ENCODE measurements at regions not wholly inside any gene's neighbourhood (a gene's known extent, or its start where the extent isn't known, plus 50 kb on each side); places are given as distances from the start of the nearest gene placed in this dataset.

GRCh38 chr4:45931154-45931553 lies 192.7 kb downstream of the GABRG1 start:
- Histone ChIP-seq H3K9me3 (no peaks in the 10 kb centered on the region), H3K4me1 (no peaks in the 10 kb centered on the region), H3K27me3 (no peaks in the 10 kb centered on the region), H3K36me3 (no peaks in the 10 kb centered on the region), H3K27ac (no peak overlapping the region), H3K4me3 (no peak overlapping the region)
- TF ChIP-seq EP300 (IDR thresholded peaks at IDR 0.05), result no peak
- TF ChIP-seq POLR2AphosphoS5 (IDR thresholded peaks at IDR 0.05), result no peak
- no peak for TF ChIP-seq POLR2A (IDR thresholded peaks at IDR 0.05)
- intact Hi-C loops (cut with DNase I; ENCODE audit: low total_unique reads), result no loop called here
- 35 to 43% (median 39%) methylated on average over 1 of the region's 1 CpG for WGBS, 5 donors
- DNase-seq, result no peak

DNA sequence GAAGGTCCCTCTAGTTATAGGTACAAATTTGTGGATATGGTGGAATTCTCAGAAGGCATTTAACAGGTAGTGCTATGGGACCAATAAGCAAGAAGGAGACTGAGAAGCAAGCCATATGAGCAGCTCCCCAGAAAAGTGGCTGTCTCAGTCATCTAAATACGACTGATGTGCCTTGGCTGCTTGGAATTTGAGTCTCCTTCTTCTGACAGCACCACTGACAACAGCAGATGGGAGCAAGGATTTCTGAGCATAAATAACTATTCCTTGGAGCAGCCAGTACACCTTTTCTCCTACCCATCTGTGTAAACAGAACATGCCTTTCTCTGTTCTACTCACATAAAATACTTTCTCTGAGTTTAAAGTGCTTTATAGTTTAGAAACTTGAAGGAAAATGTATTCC lies 196.2 kb downstream of the GABRG1 start:
- 48 to 73% (median 65%) methylated on average over 1 of the region's 1 CpG for WGBS, 5 donors
- H3K27ac ChIP-seq, result no peak overlapping the region
- DNase-seq, result no peak
- H3K36me3 ChIP-seq, result no peaks in the 10 kb centered on the region
- no peaks in the 10 kb centered on the region for H3K9me3 ChIP-seq
- H3K4me1 ChIP-seq, result no peaks in the 10 kb centered on the region
- no peak for TF ChIP-seq EP300 (IDR thresholded peaks at IDR 0.05)
- no peak for TF ChIP-seq POLR2A (IDR thresholded peaks at IDR 0.05)
- TF ChIP-seq, protein P1, sequence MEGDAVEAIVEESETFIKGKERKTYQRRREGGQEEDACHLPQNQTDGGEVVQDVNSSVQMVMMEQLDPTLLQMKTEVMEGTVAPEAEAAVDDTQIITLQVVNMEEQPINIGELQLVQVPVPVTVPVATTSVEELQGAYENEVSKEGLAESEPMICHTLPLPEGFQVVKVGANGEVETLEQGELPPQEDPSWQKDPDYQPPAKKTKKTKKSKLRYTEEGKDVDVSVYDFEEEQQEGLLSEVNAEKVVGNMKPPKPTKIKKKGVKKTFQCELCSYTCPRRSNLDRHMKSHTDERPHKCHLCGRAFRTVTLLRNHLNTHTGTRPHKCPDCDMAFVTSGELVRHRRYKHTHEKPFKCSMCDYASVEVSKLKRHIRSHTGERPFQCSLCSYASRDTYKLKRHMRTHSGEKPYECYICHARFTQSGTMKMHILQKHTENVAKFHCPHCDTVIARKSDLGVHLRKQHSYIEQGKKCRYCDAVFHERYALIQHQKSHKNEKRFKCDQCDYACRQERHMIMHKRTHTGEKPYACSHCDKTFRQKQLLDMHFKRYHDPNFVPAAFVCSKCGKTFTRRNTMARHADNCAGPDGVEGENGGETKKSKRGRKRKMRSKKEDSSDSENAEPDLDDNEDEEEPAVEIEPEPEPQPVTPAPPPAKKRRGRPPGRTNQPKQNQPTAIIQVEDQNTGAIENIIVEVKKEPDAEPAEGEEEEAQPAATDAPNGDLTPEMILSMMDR (IDR thresholded peaks at IDR 0.05), result no peak
- TF ChIP-seq POLR2AphosphoS5 (IDR thresholded peaks at IDR 0.05), result no peak
- intact Hi-C loops (cut with DNase I; ENCODE audit: low total_unique reads), result no loop called here
- no peak overlapping the region for H3K4me3 ChIP-seq
- no peaks in the 10 kb centered on the region for H3K27me3 ChIP-seq

DNA sequence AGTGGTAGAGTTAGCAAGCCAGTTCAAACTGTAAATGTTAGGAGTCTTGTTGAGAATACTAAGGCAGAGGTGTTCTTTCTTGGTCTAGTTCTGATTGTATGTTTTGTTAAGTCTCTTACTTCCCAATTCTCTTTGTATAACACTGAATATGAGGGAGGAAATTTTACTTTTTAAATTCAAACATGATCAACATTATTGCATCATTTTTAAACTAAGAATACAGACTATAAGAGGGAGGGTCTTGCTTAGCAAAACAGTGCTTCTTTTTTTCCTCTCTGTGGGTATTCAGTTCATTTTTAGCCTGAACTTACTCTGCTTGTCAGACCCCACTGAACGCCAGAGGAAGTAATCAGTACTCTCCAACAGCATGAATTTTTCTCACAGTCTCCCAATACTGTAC lies 198.0 kb downstream of the GABRG1 start:
- intact Hi-C loops (cut with DNase I; ENCODE audit: low total_unique reads), result no loop called here
- no peak overlapping the region for H3K4me3 ChIP-seq
- no peak overlapping the region for H3K27ac ChIP-seq
- no peaks in the 10 kb centered on the region for H3K9me3 ChIP-seq
- no peak for DNase-seq
- no peaks in the 10 kb centered on the region for H3K4me1 ChIP-seq
- H3K27me3 ChIP-seq, result no peaks in the 10 kb centered on the region
- WGBS, 5 donors, result 79 to 87% (median 83%) methylated on average over 1 of the region's 1 CpG
- no peaks in the 10 kb centered on the region for H3K36me3 ChIP-seq
- TF ChIP-seq POLR2AphosphoS5 (IDR thresholded peaks at IDR 0.05) (no peak), POLR2A (IDR thresholded peaks at IDR 0.05) (no peak), EP300 (IDR thresholded peaks at IDR 0.05) (no peak)
- TF ChIP-seq, protein P1 (IDR thresholded peaks at IDR 0.05), result no peak

- 83 to 87% (median 83%) methylated on average over 3 of the region's 3 CpGs for WGBS, 5 donors
- DNase-seq, result no peak
- Histone ChIP-seq H3K27me3 (no peaks in the 10 kb centered on the region), H3K27ac (no peak overlapping the region), H3K4me1 (no peaks in the 10 kb centered on the region), H3K36me3 (no peaks in the 10 kb centered on the region), H3K4me3 (no peak overlapping the region), H3K9me3 (no peaks in the 10 kb centered on the region)
- intact Hi-C loops (cut with DNase I; ENCODE audit: low total_unique reads), result no loop called here
- TF ChIP-seq, protein P1 (IDR thresholded peaks at IDR 0.05), result no peak
- TF ChIP-seq POLR2A (IDR thresholded peaks at IDR 0.05) (no peak), POLR2AphosphoS5 (IDR thresholded peaks at IDR 0.05) (no peak)
Observed at GRCh38 chr4:45920861-45921260, 203.0 kb downstream of the GABRG1 start.

- H3K4me3 ChIP-seq, result no peak overlapping the region
- no peaks in the 10 kb centered on the region for H3K9me3 ChIP-seq
- no peaks in the 10 kb centered on the region for H3K36me3 ChIP-seq
- no peaks in the 10 kb centered on the region for H3K27me3 ChIP-seq
- H3K4me1 ChIP-seq, result no peaks in the 10 kb centered on the region
- TF ChIP-seq POLR2AphosphoS5 (IDR thresholded peaks at IDR 0.05) (no peak), EP300 (IDR thresholded peaks at IDR 0.05) (no peak), POLR2A (IDR thresholded peaks at IDR 0.05) (no peak)
- TF ChIP-seq, protein P1 (IDR thresholded peaks at IDR 0.05), result no peak
- no peak overlapping the region for H3K27ac ChIP-seq
- DNase-seq, result no peak
- intact Hi-C loops (cut with DNase I; ENCODE audit: low total_unique reads), result no loop called here
Observed at GRCh38 chr4:45910511-45910910, 213.3 kb downstream of the GABRG1 start.

All from stomach (tissue), 8 donors.